ENCODE measurements at regions not wholly inside any gene's neighbourhood (a gene's known extent, or its start where the extent isn't known, plus 50 kb on each side); places are given as distances from the start of the nearest gene placed in this dataset.

GRCh38 chr13:97119943-97120342, 102.2 kb upstream of the MBNL2 start:
- no peak overlapping the region for H2BK120ac ChIP-seq (replicated peaks; ENCODE audit: low read depth, low read length)
- H3K27me3 ChIP-seq (replicated peaks in 1 of 4; ENCODE audit: control insufficient read depth in 3 of 4, extremely low read depth in 1 of 4, insufficient read depth in 3 of 4, low read length in 3 of 4): no peaks in the 10 kb centered on the region
- H3K23ac ChIP-seq (ENCODE audit: insufficient read length): no peak overlapping the region
- H3K4ac ChIP-seq (replicated peaks; ENCODE audit: insufficient read length, low read depth, low read length): no peak overlapping the region
- CTCF ChIA-PET (ENCODE audit: partially characterized antibody): no interaction called here
- H3K4me2 ChIP-seq (ENCODE audit: insufficient read depth in 1 of 2, low read depth in 2 of 2, low read length in 2 of 2): no peak overlapping the region
- no peak overlapping the region for H2AK5ac ChIP-seq (ENCODE audit: low read depth, low read length)
- H4K5ac ChIP-seq (ENCODE audit: insufficient read length, low read depth, low read length): no peak overlapping the region
- H4K8ac ChIP-seq (ENCODE audit: extremely low read depth, insufficient read depth, low read length): no peak overlapping the region
- H4K20me1 ChIP-seq (replicated peaks in 1 of 2; ENCODE audit: control insufficient read depth in 1 of 2, insufficient read depth in 2 of 2, low read length in 2 of 2): no peaks in the 10 kb centered on the region
- POLR2A ChIA-PET (ENCODE audit: partially characterized antibody): no interaction called here
- no peak overlapping the region for H2BK15ac ChIP-seq (ENCODE audit: low read length)
- no peaks in the 10 kb centered on the region for H3K36me3 ChIP-seq (ENCODE audit: control insufficient read depth in 2 of 4, insufficient read depth in 4 of 4, low read length in 3 of 4)
- FAIRE-seq (no peak), DNase-seq (ENCODE audit: low read depth in 1 of 2, low spot score in 2 of 2) (no peak)
- H3K4me3 ChIP-seq (ENCODE audit: extremely low read depth in 1 of 4, insufficient read depth in 2 of 4, low read depth in 3 of 4, low read length in 4 of 4): no peak overlapping the region
- no peak overlapping the region for H3K14ac ChIP-seq (ENCODE audit: insufficient read length)
- no peaks in the 10 kb centered on the region for H3K23me2 ChIP-seq (ENCODE audit: low read depth, low read length)
- no peak overlapping the region for H3K18ac ChIP-seq (ENCODE audit: extremely low read depth, low read length)
- H3K9ac ChIP-seq (replicated peaks in 1 of 4; ENCODE audit: extremely low read depth in 1 of 4, low read depth in 3 of 4, low read length in 3 of 4): no peak overlapping the region
- H4K91ac ChIP-seq (replicated peaks; ENCODE audit: insufficient read length, low read length): no peak overlapping the region
- no peak overlapping the region for H3K56ac ChIP-seq (replicated peaks; ENCODE audit: insufficient read length, low read depth, low read length)
- no peaks in the 10 kb centered on the region for H3K79me1 ChIP-seq (ENCODE audit: low read depth, low read length)
- no peak overlapping the region for H2BK5ac ChIP-seq (ENCODE audit: low read depth, low read length)
- no peaks in the 10 kb centered on the region for H3K9me3 ChIP-seq (ENCODE audit: insufficient read depth in 2 of 2, low read depth in 1 of 2, low read length in 1 of 2)
- H3K79me2 ChIP-seq (ENCODE audit: control insufficient read depth in 1 of 2, insufficient read depth in 2 of 2, low read length in 2 of 2): no peaks in the 10 kb centered on the region
- no peak overlapping the region for H3K27ac ChIP-seq (ENCODE audit: low read depth, low read length)
- H2AFZ ChIP-seq (ENCODE audit: low read length): no peak overlapping the region
- H2BK20ac ChIP-seq (ENCODE audit: low read length): no peak overlapping the region
- WGBS, 2 experiments (ENCODE audit: extremely low coverage in 1 of 2, insufficient coverage in 1 of 2, insufficient read length in 1 of 2, insufficient replicate concordance in 2 of 2, low coverage in 1 of 2, low lambda C conversion rate in 2 of 2, missing lambda C conversion rate in 1 of 2): 88% methylated on average over 3 of the region's 3 CpGs; no CpG with 5 or more reads in 1 of the 2 experiments
- no peak overlapping the region for H2BK12ac ChIP-seq (ENCODE audit: low read depth, low read length)
- H3K4me1 ChIP-seq (replicated peaks in 1 of 4; ENCODE audit: control insufficient read depth in 3 of 4, insufficient read depth in 4 of 4, low read length in 3 of 4): peaks cover 0 to 3% (median under 1%) of the 10 kb centered on the region in 4 experiments; a peak in 2 of 7 replicates
- TF ChIP-seq GABPA (IDR thresholded peaks at IDR 0.05; ENCODE audit: borderline replicate concordance, insufficient read depth, low read length) (no peak), SP1 (IDR thresholded peaks at IDR 0.05; ENCODE audit: low read depth, low read length) (no peak), CTBP2 (IDR thresholded peaks at IDR 0.05; ENCODE audit: borderline replicate concordance, insufficient read depth, insufficient read length, low read length) (no peak), EP300 (IDR thresholded peaks at IDR 0.05; ENCODE audit: borderline replicate concordance in 1 of 2, low read depth in 2 of 2, low read length in 2 of 2) (no peak), POU5F1 (IDR thresholded peaks at IDR 0.05; ENCODE audit: low read depth, low read length) (no peak), KDM4A (IDR thresholded peaks at IDR 0.05; ENCODE audit: low read depth, low read length, severe bottlenecking) (no peak), RFX5 (IDR thresholded peaks at IDR 0.05; ENCODE audit: borderline replicate concordance, low read depth, low read length) (no peak), CBX8 (IDR thresholded peaks at IDR 0.05; ENCODE audit: borderline replicate concordance, low read depth, low read length) (no peak), SIN3A (conservative IDR thresholded peaks at IDR 0.05 in 1 of 2, IDR thresholded peaks at IDR 0.05 in 1 of 2; ENCODE audit: low read depth in 1 of 2, low read length in 2 of 2) (no peak), CTCF (IDR thresholded peaks at IDR 0.05; ENCODE audit: control extremely low read depth in 1 of 3, insufficient read depth in 1 of 3, low read depth in 1 of 3, low read length in 3 of 3) (no peak), YY1 (IDR thresholded peaks at IDR 0.05; ENCODE audit: low read depth, low read length) (no peak)
